Left kidney (tissue), 1 donor: ENCODE measurements at regions not wholly inside any gene's neighbourhood (a gene's known extent, or its start where the extent isn't known, plus 50 kb on each side); places are given as distances from the start of the nearest gene placed in this dataset.

ENCODE experiments used
- DNase-seq: peaks from one replicate; pipeline ENCODE4 v3.0.0-alpha.2; 2013

DNA sequence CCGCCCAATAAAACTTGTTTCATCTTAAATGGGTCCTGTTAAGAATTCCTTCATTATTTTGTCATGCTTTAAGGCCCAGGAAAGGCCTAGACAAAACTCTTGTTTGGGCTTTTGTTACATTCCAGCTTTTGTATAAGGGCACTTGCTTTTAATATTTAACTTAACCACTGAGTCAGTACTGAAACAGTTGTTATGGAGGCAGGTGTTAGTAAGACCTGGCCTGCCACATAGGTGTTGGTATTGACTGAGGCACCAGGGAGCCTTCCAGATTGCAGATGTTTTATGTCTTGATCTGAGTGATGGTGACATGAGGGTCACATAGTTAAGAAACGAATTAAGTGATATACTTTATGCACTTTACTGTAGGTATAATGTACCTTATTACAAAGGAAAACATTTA lies 274.9 kb upstream of the TGFBR2 start:
- no peak for DNase-seq

DNA sequence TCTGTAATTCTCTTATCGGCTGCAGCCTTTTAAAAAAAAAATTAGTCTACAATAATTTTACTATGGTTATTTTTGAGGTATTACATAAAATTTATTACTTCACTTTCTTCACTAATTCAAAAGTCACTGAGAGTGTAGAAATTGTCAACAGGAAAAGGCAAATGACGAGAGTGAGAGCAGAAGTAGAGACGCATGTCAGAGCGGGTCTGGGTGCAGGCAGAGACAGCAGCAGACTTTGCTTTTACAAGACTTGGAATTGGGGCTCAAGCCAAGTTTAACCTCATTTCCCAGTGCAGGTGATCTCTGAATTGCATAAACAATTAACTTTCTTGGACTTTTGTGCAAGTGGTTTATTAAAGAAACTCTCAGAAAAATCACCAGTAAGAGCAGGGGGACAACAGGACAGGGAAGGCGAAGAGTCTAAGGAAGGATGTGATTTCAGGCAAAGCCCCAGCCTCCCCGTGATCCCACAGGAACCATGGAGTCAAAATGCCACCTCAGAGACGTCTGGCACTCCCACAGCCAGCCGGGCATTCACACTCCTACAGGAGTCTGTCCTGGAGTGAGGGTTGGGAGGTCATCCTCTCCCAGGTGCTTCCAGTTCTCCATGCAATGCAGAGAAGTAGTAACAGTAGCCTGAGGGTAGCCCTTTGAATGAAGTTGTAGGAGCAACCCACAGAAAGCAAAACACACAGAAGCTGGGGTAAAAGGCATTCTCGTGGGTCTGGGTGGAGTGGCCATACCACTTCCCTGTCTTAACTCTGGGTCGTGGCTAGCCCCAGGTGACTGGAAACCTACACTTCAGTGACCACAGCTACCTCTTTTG lies 274.0 kb upstream of the TGFBR2 start:
- no peak for DNase-seq

GRCh38 chr3:30333143-30333542 lies 273.3 kb upstream of the TGFBR2 start:
- DNase-seq, result no peak

- DNase-seq, result no peak
Measured at GRCh38 chr3:30333903-30334302, 272.5 kb upstream of the TGFBR2 start.

GRCh38 chr3:30340500-30340899 lies 265.9 kb upstream of the TGFBR2 start:
- no peak for DNase-seq

DNA sequence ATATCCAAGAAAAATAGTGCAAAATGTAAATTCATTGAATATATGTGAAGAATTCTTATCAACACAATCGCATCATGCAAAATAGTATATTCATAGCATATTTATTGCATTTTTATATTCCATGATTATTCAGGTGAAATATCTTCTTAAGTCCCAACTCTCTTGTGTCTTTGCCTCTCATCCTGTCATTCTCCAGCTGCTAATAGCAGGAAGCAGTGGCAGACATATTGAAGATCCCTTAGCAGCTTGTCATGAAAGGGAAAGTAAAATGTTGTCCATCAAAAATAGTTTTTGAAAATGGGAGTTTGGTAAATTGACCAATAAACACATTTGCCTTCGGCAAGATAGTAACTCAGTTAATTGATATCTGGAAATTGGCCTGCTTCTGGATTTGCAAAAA lies 265.3 kb upstream of the TGFBR2 start:
- DNase-seq, result no peak

- DNase-seq, result no peak
Measured at GRCh38 chr3:30341851-30342250, 264.6 kb upstream of the TGFBR2 start.

DNA sequence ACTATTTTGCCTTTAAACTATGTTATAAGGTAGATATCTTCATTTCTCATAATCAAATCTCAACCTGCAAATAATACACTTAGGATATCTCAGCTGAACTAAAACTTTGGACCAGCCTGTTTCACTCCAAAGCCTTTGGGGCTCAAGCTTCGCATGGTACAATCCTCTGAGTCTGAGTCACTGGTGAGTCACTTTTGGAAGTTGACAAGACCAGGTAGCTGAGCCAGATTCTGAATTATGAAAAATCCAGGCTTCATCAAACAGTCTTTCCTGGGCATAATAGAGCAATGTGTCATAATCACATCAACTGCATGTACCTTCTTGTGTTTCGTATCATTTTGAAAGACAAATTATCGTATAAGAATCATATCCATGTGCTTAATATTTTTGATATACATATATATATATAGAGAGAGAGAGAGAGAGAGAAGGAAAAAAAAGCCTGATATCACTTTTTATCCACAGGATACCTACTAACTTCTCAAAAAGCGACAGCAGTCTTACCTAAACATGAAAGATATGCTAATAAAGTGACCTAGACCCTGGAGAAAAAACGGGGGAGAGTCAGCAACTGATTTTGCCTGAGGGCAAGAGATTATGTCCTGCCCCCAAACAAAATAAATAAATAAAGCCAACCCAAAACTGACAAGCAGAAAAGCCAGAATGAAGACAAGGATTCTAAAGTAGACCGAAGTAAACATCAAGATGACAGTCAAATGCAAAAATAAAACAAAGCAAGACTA lies 263.9 kb upstream of the TGFBR2 start:
- no peak for DNase-seq

DNA sequence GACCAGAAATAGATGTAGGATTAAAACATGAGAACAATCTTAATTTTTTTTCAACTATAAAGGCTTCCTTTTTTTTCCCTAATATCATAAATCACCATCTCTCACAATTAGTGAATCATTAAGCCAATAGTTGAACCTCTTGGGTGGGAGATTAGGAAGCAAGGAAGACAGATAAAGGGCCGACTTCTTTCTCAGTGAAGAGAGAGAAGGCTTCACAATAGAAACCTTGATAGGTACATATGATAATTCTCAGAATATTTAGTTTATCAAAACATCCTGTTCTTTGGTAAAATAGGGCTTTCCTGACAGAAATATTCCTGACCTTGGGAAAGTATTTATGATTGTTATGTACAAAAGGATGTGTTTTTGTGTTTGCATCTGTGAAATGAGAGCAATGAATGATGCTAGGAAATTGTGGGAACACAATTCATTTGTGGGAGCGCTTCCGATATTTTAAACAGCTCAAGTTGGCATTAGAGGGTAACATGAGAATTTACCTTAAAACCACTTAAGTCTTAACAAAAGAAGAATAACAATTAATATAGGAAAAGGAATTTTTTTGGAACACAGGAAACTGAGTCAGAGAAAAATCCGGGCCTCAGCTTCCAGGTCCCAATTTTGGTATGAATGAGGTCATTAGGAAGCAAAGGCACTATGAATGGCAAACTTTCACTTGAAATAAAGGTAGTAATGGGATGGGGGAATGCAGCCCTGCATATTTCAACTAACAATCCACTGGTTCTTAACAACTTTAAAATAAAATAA lies 263.2 kb upstream of the TGFBR2 start:
- DNase-seq, result no peak

DNA sequence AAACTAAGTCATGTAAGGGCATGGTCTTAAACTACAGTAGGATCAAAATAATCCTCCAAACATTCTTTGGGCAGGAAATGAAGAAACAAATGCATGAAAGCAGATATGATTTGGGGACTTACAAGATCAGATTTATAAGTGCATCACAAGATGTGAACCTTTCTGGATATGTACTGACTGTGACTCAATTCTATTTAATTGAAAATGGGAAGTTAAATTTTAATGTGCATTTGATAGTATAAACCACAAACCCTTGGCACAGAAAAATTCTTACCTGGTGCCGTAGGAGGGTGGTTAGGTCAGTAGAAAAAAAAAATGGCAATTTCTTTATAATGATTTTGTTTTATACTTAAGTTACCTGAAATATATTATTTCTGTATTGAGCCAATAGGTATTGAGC lies 262.5 kb upstream of the TGFBR2 start:
- DNase-seq, result no peak

GRCh38 chr3:30344288-30344687 lies 262.1 kb upstream of the TGFBR2 start:
- no peak for DNase-seq

GRCh38 chr3:30346933-30347320 lies 259.5 kb upstream of the TGFBR2 start:
- no peak for DNase-seq

GRCh38 chr3:30347679-30348216 lies 258.7 kb upstream of the TGFBR2 start:
- no peak for DNase-seq

DNA sequence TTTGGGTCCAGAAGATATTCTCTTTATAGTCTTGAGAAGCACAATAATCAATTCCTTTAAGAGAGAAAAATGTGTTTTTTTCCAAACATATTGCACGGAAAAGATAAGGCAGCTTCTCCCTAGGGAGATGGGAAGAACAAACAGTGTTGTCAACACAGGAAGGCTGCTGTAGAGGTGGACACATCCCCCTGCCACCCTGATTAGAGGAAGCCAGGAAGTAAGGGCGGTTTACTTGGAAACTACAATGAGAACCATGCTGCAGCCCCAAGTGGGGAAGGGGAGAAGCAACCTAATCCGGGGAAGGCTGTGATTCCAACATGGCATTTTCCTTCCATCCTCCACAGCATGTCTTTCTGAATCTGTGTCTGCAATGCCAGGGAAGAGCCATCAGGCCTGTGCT lies 256.9 kb upstream of the TGFBR2 start:
- no peak for DNase-seq

GRCh38 chr3:30350011-30350410 lies 256.4 kb upstream of the TGFBR2 start:
- DNase-seq, result no peak

- no peak for DNase-seq
Measured at GRCh38 chr3:30350901-30351300, 255.5 kb upstream of the TGFBR2 start.

GRCh38 chr3:30352410-30353318 lies 253.7 kb upstream of the TGFBR2 start:
- no peak for DNase-seq

GRCh38 chr3:30353711-30354467 lies 252.5 kb upstream of the TGFBR2 start:
- DNase-seq, result no peak

DNA sequence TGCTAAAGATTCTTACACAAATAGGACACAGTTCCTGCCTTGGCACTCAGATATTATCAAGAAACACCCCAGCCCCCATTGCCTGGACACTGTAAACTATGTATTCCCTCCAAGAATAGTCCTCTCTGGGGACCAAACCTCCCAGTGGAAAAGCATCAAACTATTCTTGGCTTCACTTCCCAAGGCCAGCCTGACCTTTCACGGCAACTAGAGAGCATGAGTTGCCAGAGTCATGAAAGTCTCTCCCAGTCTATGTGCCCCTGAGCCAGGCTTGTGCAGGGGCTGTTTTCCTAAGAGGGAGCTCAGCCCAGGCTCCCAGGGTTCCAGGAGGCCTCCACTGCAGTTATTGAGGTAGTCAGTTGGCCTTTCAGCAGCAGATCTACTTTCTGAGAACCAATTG lies 251.9 kb upstream of the TGFBR2 start:
- no peak for DNase-seq

GRCh38 chr3:30354972-30355371 lies 251.4 kb upstream of the TGFBR2 start:
- DNase-seq, result no peak

GRCh38 chr3:30355622-30356021 lies 250.8 kb upstream of the TGFBR2 start:
- no peak for DNase-seq
